B cell (primary cell): ENCODE measurements at regions not wholly inside any gene's neighbourhood (a gene's known extent, or its start where the extent isn't known, plus 50 kb on each side); places are given as distances from the start of the nearest gene placed in this dataset.

Experiments
- ATAC-seq: fragments of 200-7000 bp; cut with Tn5 transposase; one replicate; pipeline ENCODE4 v1.10.0; 2021; ENCODE audit warnings: low read depth, mild to moderate bottlenecking, moderate number of reproducible peaks, moderate library complexity
- CTCF ChIA-PET: fragments of 350-600 bp; sonication (Branson Sonifier 250); formaldehyde crosslinking; loops from one replicate; lab custom pipeline; 2021; ENCODE audit warnings: antibody characterized with exemption, inconsistent platforms; lab: Charles Lee
- POLR2A ChIA-PET: fragments of 350-600 bp; sonication (Branson Sonifier 250); formaldehyde crosslinking; loops from one replicate; lab custom pipeline; 2021; ENCODE audit warnings: antibody characterized with exemption; lab: Charles Lee
- DNase-seq: peaks from one replicate; pipeline ENCODE4 v3.0.0; 2013
- H2AFZ ChIP-seq: 2 replicates; pipeline ENCODE4 v1.6.1; 2012; ENCODE audit warnings: mild to moderate bottlenecking, low read depth, low read length; ENCODE audit not compliant: insufficient read depth, poor library complexity, severe bottlenecking
- H3K27ac ChIP-seq, 2 donors: 1 replicate in 1 of 2; 2 replicates in 1 of 2; pipeline ENCODE4 v1.5.1; 2012 to 2013; ENCODE audit warnings: low read length in 2 of 2, mild to moderate bottlenecking in 2 of 2, moderate library complexity in 1 of 2
- H3K27me3 ChIP-seq, 4 experiments: fragments of 200-600 bp in 1 of 4; sonication (generic) in 1 of 4; replicated peaks in 1 of 4; 1 replicate in 2 of 4; 2 replicates in 2 of 4; pipeline versions ENCODE4 v1.6.1 to v1.7.0; 2013 to 2016; ENCODE audit warnings: low read length in 3 of 4, mild to moderate bottlenecking in 2 of 4, mixed read lengths in 1 of 4, moderate library complexity in 1 of 4; ENCODE audit not compliant: insufficient read depth in 4 of 4, control insufficient read depth in 3 of 4; ENCODE audit errors: control extremely low read depth in 1 of 4
- H3K36me3 ChIP-seq, 2 experiments: replicated peaks in 1 of 2; 1 replicate in 1 of 2; 2 replicates in 1 of 2; pipeline versions ENCODE4 v1.6.1 to v1.7.1; 2013; ENCODE audit warnings: low read length in 1 of 2; ENCODE audit not compliant: insufficient read depth in 2 of 2, control insufficient read depth in 1 of 2; ENCODE audit errors: control extremely low read depth in 1 of 2, extremely low read depth in 1 of 2
- H3K4me1 ChIP-seq, 2 donors: fragments of 200-600 bp in 1 of 2; sonication (generic) in 1 of 2; 1 replicate in 1 of 2; 2 replicates in 1 of 2; pipeline versions ENCODE4 v1.5.1 to v1.6.1; 2013 to 2017; ENCODE audit warnings: low read length in 2 of 2; ENCODE audit not compliant: control insufficient read depth in 2 of 2, insufficient read depth in 2 of 2
- H3K4me2 ChIP-seq: replicated peaks from 2 replicates; pipeline ENCODE3; 2012; ENCODE audit warnings: mild to moderate bottlenecking, low read depth, low read length; ENCODE audit not compliant: poor library complexity, severe bottlenecking
- H3K4me3 ChIP-seq, 5 experiments: fragments of 200-600 bp in 1 of 5; sonication (generic) in 1 of 5; 1 replicate in 3 of 5; 2 replicates in 2 of 5; pipeline versions ENCODE4 v1.5.1 to v1.7.0; 2011 to 2016; ENCODE audit warnings: low read length in 4 of 5, mild to moderate bottlenecking in 4 of 5, low read depth in 2 of 5, control low read depth in 1 of 5, moderate library complexity in 1 of 5; ENCODE audit not compliant: insufficient read depth in 1 of 5; ENCODE audit errors: control extremely low read depth in 1 of 5, extremely low read depth in 1 of 5
- H3K79me2 ChIP-seq: fragments of 200-600 bp; sonication (generic); one replicate; pipeline ENCODE4 v1.6.0; 2016; ENCODE audit warnings: low read length; ENCODE audit not compliant: control insufficient read depth, insufficient read depth
- H3K9ac ChIP-seq: fragments of 200-600 bp; sonication (generic); 2 replicates; pipeline ENCODE4 v1.6.1; 2017; ENCODE audit warnings: mild to moderate bottlenecking, low read length, moderate library complexity
- H3K9me3 ChIP-seq, 3 donors: one replicate each; pipeline versions ENCODE4 v1.6.1 to v1.7.1; 2013; ENCODE audit warnings: low read length in 2 of 3; ENCODE audit not compliant: control insufficient read depth in 2 of 3, insufficient read depth in 1 of 3; ENCODE audit errors: control extremely low read depth in 1 of 3
- H4K20me1 ChIP-seq: 2 replicates; pipeline ENCODE4 v1.6.0; 2012; ENCODE audit warnings: mild to moderate bottlenecking, low read length; ENCODE audit not compliant: insufficient read depth, control insufficient read depth, poor library complexity, severe bottlenecking
- H3K27ac Mint-ChIP-seq: one replicate; pipeline ENCODE4 v1.8.0; 2021; ENCODE audit warnings: mixed read lengths
- H3K27me3 Mint-ChIP-seq: one replicate; pipeline ENCODE4 v1.8.0; 2021; ENCODE audit warnings: mixed read lengths
- H3K4me1 Mint-ChIP-seq: one replicate; pipeline ENCODE4 v1.8.0; 2021; ENCODE audit warnings: mixed read lengths
- H3K4me3 Mint-ChIP-seq: one replicate; pipeline ENCODE4 v1.8.0; 2021; ENCODE audit warnings: mixed read lengths
- H3K9me3 Mint-ChIP-seq: one replicate; pipeline ENCODE4 v1.8.0; 2022; ENCODE audit warnings: mixed read lengths; ENCODE audit not compliant: insufficient read depth
- CTCF ChIP-seq: fragments of 200-600 bp; IDR thresholded peaks from one replicate; pipeline ENCODE4 v1.8.0; 2022; ENCODE audit warnings: antibody characterized with exemption, mild to moderate bottlenecking
- EZH2 ChIP-seq: IDR thresholded peaks from 2 replicates; pipeline ENCODE4 v1.6.1; 2012; ENCODE audit warnings: borderline replicate concordance, low read depth, mild to moderate bottlenecking, moderate library complexity, low read length; ENCODE audit not compliant: insufficient read depth, poor library complexity, severe bottlenecking
- WGBS: methylation state at CpG from one replicate; pipeline ENCODE4 v1.1.5; 2013; ENCODE audit warnings: missing lambda C conversion rate; ENCODE audit not compliant: insufficient coverage; 5-methylcytosine and 5-hydroxymethylcytosine counted together
- intact Hi-C: fragments of 100-400 bp; cut with micrococcal nuclease; formaldehyde crosslinking; loops from one replicate; pipeline ENCODE4 v1.10.0; 2022

- Mint-ChIP-seq H3K27ac (no peak overlapping the region), H3K4me1 (no peaks in the 10 kb centered on the region), H3K4me3 (no peak overlapping the region), H3K27me3 (no peaks in the 10 kb centered on the region), H3K9me3 (peaks cover 3% of the 10 kb centered on the region)
- H3K36me3 ChIP-seq: no peaks in the 10 kb centered on the region
- peaks cover 0 to 2% (median 0%) of the 10 kb centered on the region in 4 experiments for H3K27me3 ChIP-seq
- H3K4me2 ChIP-seq: no peak overlapping the region
- CTCF ChIA-PET: interaction anchor here (0.9 kb wide), 1 partner anchor 454 kb away, joined by 3 read pairs; no protein-coding TSS in a partner anchor
- DNase-seq (no peak), ATAC-seq (no peak)
- H3K79me2 ChIP-seq: no peaks in the 10 kb centered on the region
- no peak overlapping the region for H3K4me3 ChIP-seq
- intact Hi-C loops: no loop called here
- POLR2A ChIA-PET: no interaction called here
- no peak overlapping the region for H2AFZ ChIP-seq
- TF ChIP-seq EZH2: no peak
- TF ChIP-seq CTCF: no peak
- H3K9me3 ChIP-seq: no peaks in the 10 kb centered on the region
- H3K9ac ChIP-seq: no peak overlapping the region
- no peaks in the 10 kb centered on the region for H4K20me1 ChIP-seq
- H3K27ac ChIP-seq: no peak overlapping the region
- no peaks in the 10 kb centered on the region for H3K4me1 ChIP-seq
Measured at GRCh38 chr5:175274171-175274570, 169.8 kb downstream of the DRD1 start.

GRCh38 chr5:175264406-175264805 lies 179.6 kb downstream of the DRD1 start:
- TF ChIP-seq CTCF: no peak
- TF ChIP-seq EZH2: no peak
- 50% methylated on average over 1 of the region's 2 CpGs for WGBS
- intact Hi-C loops: no loop called here
- Mint-ChIP-seq H3K27ac (no peak overlapping the region), H3K27me3 (no peaks in the 10 kb centered on the region), H3K9me3 (no peaks in the 10 kb centered on the region), H3K4me1 (no peaks in the 10 kb centered on the region), H3K4me3 (no peak overlapping the region)
- ChIA-PET POLR2A (no interaction called here), CTCF (no interaction called here)
- no peaks in the 10 kb centered on the region for H3K27me3 ChIP-seq
- no peaks in the 10 kb centered on the region for H3K9me3 ChIP-seq
- ATAC-seq (no peak), DNase-seq (no peak)
- no peak overlapping the region for H3K9ac ChIP-seq
- H3K79me2 ChIP-seq: no peaks in the 10 kb centered on the region
- no peaks in the 10 kb centered on the region for H4K20me1 ChIP-seq
- H2AFZ ChIP-seq: no peak overlapping the region
- no peaks in the 10 kb centered on the region for H3K4me1 ChIP-seq
- no peaks in the 10 kb centered on the region for H3K36me3 ChIP-seq
- no peak overlapping the region for H3K4me2 ChIP-seq
- no peak overlapping the region for H3K27ac ChIP-seq
- no peak overlapping the region for H3K4me3 ChIP-seq
